HFF-Myc (cell line): ENCODE measurements at regions not wholly inside any gene's neighbourhood (a gene's known extent, or its start where the extent isn't known, plus 50 kb on each side); places are given as distances from the start of the nearest gene placed in this dataset.

Experiments used
- DNase-seq: peaks from one replicate; pipeline ENCODE4 v3.0.0-alpha.2; 2011; ENCODE audit warnings: low read depth; ENCODE audit errors: extremely low read depth
- H3K4me3 ChIP-seq: replicated peaks from 2 replicates; pipeline ENCODE4 v1.5.1; 2011; ENCODE audit warnings: low read depth, mild to moderate bottlenecking, control low read depth, low read length
- TF ChIP-seq, protein P1 (sequence below): IDR thresholded peaks from 2 replicates; pipeline ENCODE4 v1.5.1; 2012; ENCODE audit warnings: mild to moderate bottlenecking, low read depth, low read length, control low read depth; ENCODE audit errors: missing control alignments

DNA sequence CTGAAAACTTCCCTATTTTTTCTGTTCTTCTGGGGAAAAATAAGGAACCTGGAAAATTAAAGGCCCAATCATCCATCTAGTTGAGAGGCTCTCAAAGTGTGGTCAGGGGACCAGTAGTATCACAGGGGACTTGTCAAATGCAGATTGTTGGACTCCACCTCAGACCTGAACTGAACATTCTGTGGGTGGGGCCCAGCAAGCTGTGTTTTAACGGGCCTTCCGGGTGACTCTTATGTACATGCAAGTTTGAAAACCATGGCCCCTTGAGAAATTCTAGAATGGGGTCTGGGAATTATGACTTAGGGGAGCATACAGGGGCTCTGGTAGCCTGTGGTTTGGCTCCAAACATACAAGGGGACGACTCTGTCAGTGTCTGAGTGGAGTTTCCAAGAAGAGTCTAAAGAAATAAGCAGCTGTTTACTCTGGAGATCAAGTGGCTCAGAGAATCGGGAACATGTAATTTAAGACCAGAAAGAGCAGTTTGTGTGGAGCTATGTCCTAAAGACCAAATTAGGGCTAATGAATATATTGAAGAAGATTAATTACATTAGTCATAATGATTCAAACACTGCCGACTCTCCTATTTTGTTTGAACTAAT lies 177.4 kb downstream of the SLC28A3 start:
- no peak overlapping the region for H3K4me3 ChIP-seq
- TF ChIP-seq, protein P1, sequence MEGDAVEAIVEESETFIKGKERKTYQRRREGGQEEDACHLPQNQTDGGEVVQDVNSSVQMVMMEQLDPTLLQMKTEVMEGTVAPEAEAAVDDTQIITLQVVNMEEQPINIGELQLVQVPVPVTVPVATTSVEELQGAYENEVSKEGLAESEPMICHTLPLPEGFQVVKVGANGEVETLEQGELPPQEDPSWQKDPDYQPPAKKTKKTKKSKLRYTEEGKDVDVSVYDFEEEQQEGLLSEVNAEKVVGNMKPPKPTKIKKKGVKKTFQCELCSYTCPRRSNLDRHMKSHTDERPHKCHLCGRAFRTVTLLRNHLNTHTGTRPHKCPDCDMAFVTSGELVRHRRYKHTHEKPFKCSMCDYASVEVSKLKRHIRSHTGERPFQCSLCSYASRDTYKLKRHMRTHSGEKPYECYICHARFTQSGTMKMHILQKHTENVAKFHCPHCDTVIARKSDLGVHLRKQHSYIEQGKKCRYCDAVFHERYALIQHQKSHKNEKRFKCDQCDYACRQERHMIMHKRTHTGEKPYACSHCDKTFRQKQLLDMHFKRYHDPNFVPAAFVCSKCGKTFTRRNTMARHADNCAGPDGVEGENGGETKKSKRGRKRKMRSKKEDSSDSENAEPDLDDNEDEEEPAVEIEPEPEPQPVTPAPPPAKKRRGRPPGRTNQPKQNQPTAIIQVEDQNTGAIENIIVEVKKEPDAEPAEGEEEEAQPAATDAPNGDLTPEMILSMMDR: no peak
- DNase-seq: no peak

DNA sequence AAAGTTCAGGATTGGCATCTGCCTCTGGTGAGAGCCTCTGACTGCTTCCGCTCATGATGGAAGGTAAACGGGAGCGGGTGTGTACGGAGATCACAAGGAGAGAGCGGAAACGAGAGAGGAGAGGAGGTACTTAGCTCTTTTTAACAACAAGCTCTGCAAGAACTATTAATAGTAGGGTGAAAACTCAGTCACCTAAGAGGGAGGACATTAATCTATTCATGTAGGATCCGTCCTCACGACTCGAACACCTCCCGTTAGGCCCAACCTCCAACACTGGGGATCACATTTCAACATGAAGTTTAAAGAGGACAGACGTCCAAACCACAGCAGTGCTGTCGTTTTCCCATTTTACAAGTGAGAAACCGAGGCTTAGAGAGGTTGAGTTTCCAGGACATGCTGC lies 173.7 kb downstream of the SLC28A3 start:
- H3K4me3 ChIP-seq: no peak overlapping the region
- TF ChIP-seq, protein P1: no peak
- DNase-seq: no peak

DNA sequence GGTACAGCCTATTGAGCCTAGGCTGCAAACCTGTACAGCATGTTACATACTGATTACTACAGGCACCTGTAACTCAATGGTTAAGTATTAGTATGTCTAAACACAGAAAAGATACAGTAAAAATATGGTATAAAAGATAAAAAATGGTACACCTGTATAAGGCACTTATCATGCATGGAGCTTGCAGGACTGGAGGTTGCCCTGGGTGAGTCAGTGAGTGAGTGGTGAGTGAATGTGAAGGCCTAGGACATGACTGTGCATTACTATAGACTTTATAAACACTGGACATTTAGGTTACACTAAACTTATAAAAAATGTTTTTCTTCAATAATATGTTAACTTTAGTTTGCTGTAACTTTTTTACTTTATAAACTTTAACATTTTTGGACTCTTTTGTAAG lies 171.3 kb downstream of the SLC28A3 start:
- DNase-seq: no peak
- H3K4me3 ChIP-seq: no peak overlapping the region
- TF ChIP-seq, protein P1: no peak

DNA sequence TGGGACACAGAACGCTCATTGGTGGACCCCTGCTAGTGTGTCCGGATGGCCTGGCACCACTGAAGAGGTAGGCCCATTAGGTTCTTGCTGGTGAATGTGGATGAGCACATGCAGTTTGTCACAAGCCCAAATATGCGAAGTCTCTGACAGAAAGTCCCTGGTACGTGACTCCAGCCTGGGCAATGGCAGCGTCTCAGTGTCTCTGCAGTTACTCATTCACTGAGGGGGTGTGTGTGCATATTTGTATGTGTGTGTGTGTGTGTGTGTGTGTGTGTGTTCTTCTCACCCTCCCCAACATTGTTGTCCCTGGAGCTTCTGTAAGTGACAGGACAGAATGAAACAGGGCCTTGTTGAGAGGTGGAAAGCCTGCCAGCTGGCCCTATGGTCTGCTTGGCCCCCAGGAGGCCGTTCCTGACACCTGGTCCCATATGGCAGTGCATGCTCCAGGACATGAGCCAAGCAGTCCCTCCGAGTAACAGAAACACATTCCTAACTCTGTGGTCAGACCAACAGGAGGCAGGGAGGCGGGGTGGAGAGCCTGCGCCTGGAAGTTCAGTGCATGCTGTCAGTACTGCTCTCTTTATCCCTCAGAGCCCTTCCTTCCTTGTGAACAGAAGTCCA lies 169.9 kb downstream of the SLC28A3 start:
- TF ChIP-seq, protein P1: peak; percentile 8
- no peak overlapping the region for H3K4me3 ChIP-seq
- DNase-seq: peak; percentile 95

DNA sequence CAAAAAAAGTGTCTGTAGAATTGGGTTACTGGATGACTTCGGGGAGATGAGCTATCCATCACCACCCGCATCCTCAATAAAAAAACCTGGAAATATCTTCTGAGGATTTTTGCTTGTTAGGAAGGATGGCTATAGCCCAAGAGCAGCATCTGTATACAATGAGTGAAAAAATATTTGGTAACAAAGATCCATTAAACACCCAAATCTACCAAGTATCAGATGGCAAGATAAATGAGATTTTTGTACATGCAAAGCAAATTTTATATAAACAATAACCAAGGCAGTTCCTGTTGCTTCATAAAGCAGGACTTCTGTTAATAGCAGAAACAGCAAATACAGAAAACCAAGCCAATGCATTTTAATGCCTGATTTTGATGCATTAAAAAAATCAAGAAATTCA lies 166.6 kb downstream of the SLC28A3 start:
- TF ChIP-seq, protein P1: no peak
- no peak for DNase-seq

DNA sequence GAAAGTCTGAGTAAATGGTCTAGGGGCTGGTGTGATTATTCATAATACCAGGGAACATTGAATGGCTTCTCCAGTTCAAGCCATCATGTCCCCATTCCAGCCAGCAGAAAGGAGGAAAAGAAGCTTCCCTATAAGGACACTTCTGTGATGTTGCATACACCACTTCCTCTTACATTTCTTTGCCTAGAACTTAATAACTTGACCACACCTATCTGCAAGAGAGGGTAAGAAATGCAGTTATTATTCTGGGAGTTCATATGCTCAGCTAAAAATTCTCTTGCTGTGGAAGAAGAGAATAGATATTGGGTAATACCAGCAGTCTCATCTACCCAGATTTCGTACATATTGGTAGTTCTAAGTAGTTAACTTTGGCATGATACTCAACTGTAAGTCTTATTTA lies 166.1 kb downstream of the SLC28A3 start:
- no peak for DNase-seq

More for the DNA sequence above, 166.6 kb downstream of the SLC28A3 start:
- no peak overlapping the region for H3K4me3 ChIP-seq

More for the DNA sequence above, 166.1 kb downstream of the SLC28A3 start:
- TF ChIP-seq, protein P1: no peak
- H3K4me3 ChIP-seq: no peak overlapping the region
